GM06990 (cell line): ENCODE measurements at regions not wholly inside any gene's neighbourhood (a gene's known extent, or its start where the extent isn't known, plus 50 kb on each side); places are given as distances from the start of the nearest gene placed in this dataset.

Experiments used
- DNase-seq: peaks from one replicate; pipeline ENCODE4 v3.0.0-alpha.2; 2011; ENCODE audit not compliant: insufficient read length; ENCODE audit errors: extremely low read depth
- H3K27me3 ChIP-seq: replicated peaks from 2 replicates; pipeline ENCODE4 v1.6.0; 2011; ENCODE audit warnings: low read length; ENCODE audit not compliant: control insufficient read depth, insufficient read depth
- H3K36me3 ChIP-seq: 2 replicates; pipeline ENCODE4 v1.5.1; 2011; ENCODE audit warnings: low read length; ENCODE audit not compliant: control insufficient read depth, insufficient read depth
- H3K4me3 ChIP-seq: replicated peaks from 2 replicates; pipeline ENCODE4 v1.5.1; 2011; ENCODE audit warnings: low read depth, mild to moderate bottlenecking, control low read depth, low read length
- TF ChIP-seq, protein P1 (sequence below): IDR thresholded peaks from 2 replicates; pipeline ENCODE4 v1.5.1; 2011; ENCODE audit warnings: low read length, control low read depth, mild to moderate bottlenecking, inconsistent platforms; ENCODE audit not compliant: insufficient read depth, poor library complexity, severe bottlenecking

DNA sequence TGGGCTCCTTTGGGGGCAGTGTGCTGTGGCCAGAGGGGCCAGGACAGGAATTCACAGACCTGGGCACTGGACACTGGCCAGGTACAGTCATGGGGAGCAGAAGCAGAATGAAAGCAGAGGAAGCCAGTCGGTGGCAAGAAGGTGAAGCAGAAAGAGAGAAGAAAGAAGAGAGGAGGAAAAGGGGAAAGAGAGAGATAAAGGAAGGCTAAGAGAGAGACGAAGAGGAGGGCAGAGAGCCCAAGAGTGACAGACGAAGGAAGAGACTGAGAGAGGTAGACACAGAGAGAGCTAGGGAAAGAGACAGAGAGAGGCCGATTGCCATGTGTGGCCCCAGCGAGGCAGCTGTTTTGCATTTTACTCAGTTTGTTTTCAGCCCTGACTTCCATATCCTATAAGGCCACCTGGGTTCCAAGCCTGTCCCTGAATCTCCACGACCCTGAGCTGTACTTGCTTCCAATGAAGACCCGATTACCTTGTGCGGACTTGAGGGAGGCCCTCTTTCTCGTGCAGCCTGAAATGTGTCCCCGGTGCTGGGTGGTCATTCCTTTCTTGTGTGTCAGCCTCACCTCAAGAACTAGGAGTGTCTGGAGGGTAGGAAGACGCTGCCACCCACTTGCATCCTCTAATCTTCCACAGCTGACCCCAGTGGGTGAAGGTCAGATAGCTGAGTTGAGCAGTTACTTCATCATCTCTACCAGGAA lies 73.9 kb downstream of the LSM3 start:
- Histone ChIP-seq H3K4me3 (no peak overlapping the region), H3K27me3 (no peaks in the 10 kb centered on the region; the same call in 1 of the 2 replicates), H3K36me3 (no peaks in the 10 kb centered on the region)
- DNase-seq, result no peak
- TF ChIP-seq, protein P1, sequence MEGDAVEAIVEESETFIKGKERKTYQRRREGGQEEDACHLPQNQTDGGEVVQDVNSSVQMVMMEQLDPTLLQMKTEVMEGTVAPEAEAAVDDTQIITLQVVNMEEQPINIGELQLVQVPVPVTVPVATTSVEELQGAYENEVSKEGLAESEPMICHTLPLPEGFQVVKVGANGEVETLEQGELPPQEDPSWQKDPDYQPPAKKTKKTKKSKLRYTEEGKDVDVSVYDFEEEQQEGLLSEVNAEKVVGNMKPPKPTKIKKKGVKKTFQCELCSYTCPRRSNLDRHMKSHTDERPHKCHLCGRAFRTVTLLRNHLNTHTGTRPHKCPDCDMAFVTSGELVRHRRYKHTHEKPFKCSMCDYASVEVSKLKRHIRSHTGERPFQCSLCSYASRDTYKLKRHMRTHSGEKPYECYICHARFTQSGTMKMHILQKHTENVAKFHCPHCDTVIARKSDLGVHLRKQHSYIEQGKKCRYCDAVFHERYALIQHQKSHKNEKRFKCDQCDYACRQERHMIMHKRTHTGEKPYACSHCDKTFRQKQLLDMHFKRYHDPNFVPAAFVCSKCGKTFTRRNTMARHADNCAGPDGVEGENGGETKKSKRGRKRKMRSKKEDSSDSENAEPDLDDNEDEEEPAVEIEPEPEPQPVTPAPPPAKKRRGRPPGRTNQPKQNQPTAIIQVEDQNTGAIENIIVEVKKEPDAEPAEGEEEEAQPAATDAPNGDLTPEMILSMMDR, result no peak

DNA sequence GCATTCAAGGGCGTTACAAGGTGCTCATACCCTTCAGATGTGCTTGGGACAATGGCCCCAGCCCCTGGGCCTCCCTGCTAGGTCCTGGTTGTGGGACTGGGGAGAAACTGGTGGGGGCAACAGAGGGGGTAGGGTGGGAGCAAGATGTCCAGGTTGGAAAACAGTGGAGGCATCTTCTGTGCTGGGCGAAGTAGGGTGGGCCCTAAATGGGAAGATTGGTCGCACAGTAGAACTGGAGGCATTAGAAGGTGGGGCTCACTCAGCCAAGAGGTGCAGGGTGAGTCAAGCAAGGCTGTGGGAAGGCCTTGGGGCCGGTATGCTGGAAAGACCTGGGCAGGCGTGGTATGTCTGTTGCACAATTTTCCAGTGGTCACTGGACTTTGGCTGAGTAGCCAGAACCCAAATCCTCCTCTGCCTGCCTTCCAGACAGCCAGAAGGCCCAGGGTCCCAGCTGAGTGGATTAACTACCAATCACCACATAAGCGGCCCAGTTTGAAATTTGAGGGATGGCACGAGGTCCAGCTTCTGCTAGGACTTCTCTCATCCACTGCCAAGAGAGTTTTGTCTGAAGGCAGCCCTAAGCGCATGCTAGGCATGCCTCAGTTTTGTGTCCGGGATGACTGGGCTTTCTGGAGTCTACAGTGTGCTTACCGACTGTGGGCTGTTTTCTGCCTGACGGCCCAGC lies 74.5 kb downstream of the LSM3 start:
- no peak for DNase-seq
- TF ChIP-seq, protein P1, result no peak

DNA sequence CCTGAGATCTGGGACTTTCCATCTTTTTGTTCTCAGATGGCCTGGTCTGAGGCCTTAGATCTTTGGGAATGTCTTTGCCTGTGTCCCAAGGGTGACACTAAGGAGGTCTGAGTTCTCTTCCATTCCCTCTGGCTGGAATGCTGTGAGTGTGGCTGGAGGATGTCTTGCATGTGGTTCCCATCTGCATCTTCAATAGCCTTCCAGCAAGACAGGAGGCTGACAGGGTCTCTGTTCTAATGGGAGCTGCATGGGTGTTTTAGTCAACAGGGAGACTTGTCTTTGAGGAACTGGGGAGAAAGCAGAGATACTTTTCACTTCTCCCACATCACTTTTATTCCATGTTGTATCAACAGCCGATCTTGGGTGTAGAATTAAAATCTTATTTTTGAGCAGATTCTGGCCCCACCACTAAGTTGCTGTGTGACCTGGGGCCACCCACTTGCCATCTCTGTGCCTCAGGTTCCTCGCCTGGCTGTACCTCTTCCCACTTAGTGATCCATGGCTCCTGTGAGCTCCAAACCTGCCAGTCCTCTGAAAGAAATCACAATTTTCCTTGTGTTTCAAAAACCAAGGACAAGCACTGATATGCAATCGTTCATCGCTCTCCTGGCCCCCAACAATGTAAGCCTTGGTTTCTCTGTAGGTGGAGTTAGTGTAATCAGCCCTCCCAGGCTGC lies 75.2 kb downstream of the LSM3 start:
- Histone ChIP-seq H3K36me3 (no peaks in the 10 kb centered on the region), H3K4me3 (no peak overlapping the region), H3K27me3 (no peaks in the 10 kb centered on the region)
- TF ChIP-seq, protein P1, result no peak
- DNase-seq, result no peak

More for the DNA sequence above, 74.5 kb downstream of the LSM3 start:
- no peaks in the 10 kb centered on the region for H3K36me3 ChIP-seq
- H3K4me3 ChIP-seq, result no peak overlapping the region
- no peaks in the 10 kb centered on the region for H3K27me3 ChIP-seq

DNA sequence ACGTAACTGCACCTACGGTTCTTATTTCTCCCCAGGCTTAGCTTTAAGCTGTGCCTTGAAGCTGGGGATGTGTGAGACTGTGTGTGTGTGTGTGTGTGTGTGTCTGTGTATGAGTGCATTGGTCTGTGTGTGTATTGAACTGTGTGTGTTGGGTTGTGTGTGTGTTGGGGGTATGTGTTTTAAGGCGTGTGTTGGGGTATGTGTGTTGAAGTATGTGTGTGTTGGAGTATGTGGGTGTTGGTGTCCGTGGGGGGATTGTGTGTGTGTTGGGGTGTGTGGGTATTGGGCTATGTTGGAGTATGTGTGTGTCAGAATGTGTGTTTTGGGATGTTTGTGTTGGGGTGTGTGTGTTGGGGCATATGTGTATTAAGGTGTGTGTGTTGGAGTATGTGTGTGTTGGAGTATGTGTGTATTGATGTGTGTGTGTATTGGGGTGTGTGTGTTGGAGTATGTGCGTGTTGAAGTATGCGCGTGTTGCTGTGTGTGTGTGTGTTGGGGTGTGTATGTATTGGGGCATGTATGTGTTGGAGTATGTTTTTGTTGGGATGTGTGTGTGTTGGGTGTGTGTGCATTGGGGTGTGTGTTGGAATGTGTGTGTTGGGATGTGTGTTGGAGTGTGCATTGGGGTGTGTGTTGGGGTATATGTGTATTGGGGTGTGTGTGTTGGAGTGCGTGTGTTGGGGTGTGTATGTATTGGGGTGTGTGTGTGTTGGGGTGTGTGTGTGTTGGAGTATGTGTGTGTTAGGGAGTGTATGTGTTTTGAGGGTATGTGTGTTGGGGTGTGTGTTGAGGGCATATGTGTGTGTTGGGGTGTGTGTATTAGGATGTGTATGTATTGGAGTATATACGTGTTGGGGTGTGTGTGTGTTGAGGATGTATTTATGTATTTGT lies 76.4 kb downstream of the LSM3 start:
- TF ChIP-seq, protein P1, result no peak
- Histone ChIP-seq H3K36me3 (no peaks in the 10 kb centered on the region), H3K4me3 (no peak overlapping the region), H3K27me3 (no peaks in the 10 kb centered on the region)
- DNase-seq, result no peak

DNA sequence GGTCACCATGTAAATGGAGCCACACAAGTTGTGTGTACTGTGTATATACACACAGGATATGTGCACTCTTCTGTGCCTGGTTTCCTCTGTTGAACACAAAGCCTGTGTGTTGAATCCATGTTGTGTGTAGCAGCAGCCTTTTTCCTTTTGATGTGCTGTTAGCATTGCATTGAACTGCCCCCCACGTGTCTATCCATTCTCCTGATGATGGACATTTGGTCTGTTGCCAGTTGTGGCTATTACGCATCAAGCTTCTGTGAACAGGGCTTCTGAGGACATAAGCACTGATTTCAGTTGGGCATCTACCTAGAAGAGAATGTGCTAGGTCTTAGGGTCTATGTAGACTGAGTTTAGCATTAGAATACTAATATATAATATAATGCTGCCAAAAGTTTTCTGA lies 77.4 kb downstream of the LSM3 start:
- no peaks in the 10 kb centered on the region for H3K36me3 ChIP-seq
- no peak for DNase-seq
- TF ChIP-seq, protein P1, result no peak

More for the DNA sequence above, 77.4 kb downstream of the LSM3 start:
- no peak overlapping the region for H3K4me3 ChIP-seq
- H3K27me3 ChIP-seq, result no peaks in the 10 kb centered on the region
